Endothelial cell of umbilical vein (primary cell): ENCODE measurements at regions not wholly inside any gene's neighbourhood (a gene's known extent, or its start where the extent isn't known, plus 50 kb on each side); places are given as distances from the start of the nearest gene placed in this dataset.

Experiments
- BruUV-seq: library from RNA; stranded (reverse); fragments of 400-500 nt; replicated peaks from 2 replicates; lab custom pipeline; 2021; lab: Mats Ljungman, UMichigan
- CTCF ChIA-PET: fragments of 300-600, 350-600 bp; sonication (Branson Sonifier 250); formaldehyde crosslinking; loops from one replicate; lab custom pipeline; 2021; ENCODE audit warnings: antibody characterized with exemption, inconsistent platforms; lab: Charles Lee
- POLR2A ChIA-PET: fragments of 300-600, 350-600 bp; sonication (Branson Sonifier 250); formaldehyde crosslinking; loops from one replicate; lab custom pipeline; 2021; ENCODE audit warnings: antibody characterized with exemption, inconsistent platforms; lab: Charles Lee
- DNase-seq: peaks from one replicate; pipeline ENCODE4 v3.0.0-alpha.2; 2011; ENCODE audit warnings: low read depth, low spot score
- FAIRE-seq: peaks from 2 replicates; lab custom pipeline; 2011; peaks lifted over from hg19 to GRCh38; lab: Jason Lieb, UNC
- H2AFZ ChIP-seq: 2 replicates; pipeline ENCODE4 v1.6.0; 2012; ENCODE audit warnings: low read depth, low read length, control low read depth, inconsistent platforms
- H3K27ac ChIP-seq: 2 replicates; pipeline ENCODE4 v1.5.1; 2011; ENCODE audit warnings: low read depth, mild to moderate bottlenecking, control low read depth, low read length, moderate library complexity; ENCODE audit not compliant: insufficient read depth
- H3K27me3 ChIP-seq, 2 experiments: 2 replicates each; pipeline versions ENCODE4 v1.6.0 to v1.6.1; 2011; ENCODE audit warnings: low read length in 2 of 2, mixed read lengths in 1 of 2; ENCODE audit not compliant: control insufficient read depth in 2 of 2, insufficient read depth in 2 of 2
- H3K36me3 ChIP-seq, 2 experiments: 2 replicates in 1 of 2; 3 replicates in 1 of 2; pipeline ENCODE4 v1.5.1; 2011; ENCODE audit warnings: low read length in 2 of 2, mild to moderate bottlenecking in 1 of 2, moderate library complexity in 1 of 2; ENCODE audit not compliant: control insufficient read depth in 2 of 2, insufficient read depth in 2 of 2; ENCODE audit errors: extremely low read depth in 1 of 2
- H3K4me1 ChIP-seq: 3 replicates; pipeline ENCODE4 v1.5.1; 2011; ENCODE audit warnings: mild to moderate bottlenecking, low read length; ENCODE audit not compliant: control insufficient read depth, insufficient read depth; ENCODE audit errors: extremely low read depth
- H3K4me2 ChIP-seq: 2 replicates; pipeline ENCODE4 v1.6.1; 2011; ENCODE audit warnings: low read length, control low read depth, mixed read lengths; ENCODE audit not compliant: insufficient read depth
- H3K4me3 ChIP-seq, 3 experiments: fragments of 200-600 bp in 1 of 3; sonication (generic), shearing (Covaris generic) in 1 of 3; replicated peaks in 1 of 3; 2 replicates each; pipeline ENCODE4 v1.5.1; 2011 to 2016; ENCODE audit warnings: control low read depth in 3 of 3, low read length in 3 of 3, mild to moderate bottlenecking in 2 of 3, inconsistent platforms in 1 of 3, low read depth in 1 of 3, moderate library complexity in 1 of 3; ENCODE audit not compliant: insufficient read depth in 1 of 3
- H3K79me2 ChIP-seq: 2 replicates; pipeline ENCODE4 v1.6.0; 2012; ENCODE audit warnings: low read length, inconsistent platforms; ENCODE audit not compliant: control insufficient read depth, insufficient read depth
- H3K9ac ChIP-seq: replicated peaks from 2 replicates; pipeline ENCODE3; 2011; ENCODE audit warnings: low read length, control low read depth; ENCODE audit not compliant: insufficient read depth; ENCODE audit errors: extremely low read depth
- H3K9me1 ChIP-seq: replicated peaks from 3 replicates; pipeline ENCODE4 v1.6.0; 2011; ENCODE audit warnings: mild to moderate bottlenecking, low read length; ENCODE audit not compliant: control insufficient read depth, insufficient read depth; ENCODE audit errors: extremely low read depth
- H3K9me3 ChIP-seq: replicated peaks from 2 replicates; pipeline ENCODE4 v1.5.1; 2012; ENCODE audit warnings: low read length, inconsistent platforms; ENCODE audit not compliant: control insufficient read depth, insufficient read depth
- H4K20me1 ChIP-seq: replicated peaks from 2 replicates; pipeline ENCODE3; 2011; ENCODE audit warnings: mild to moderate bottlenecking, low read length; ENCODE audit not compliant: control insufficient read depth, insufficient read depth; ENCODE audit errors: extremely low read depth
- CTCF ChIP-seq, 2 donors: IDR thresholded peaks; 1 replicate in 1 of 2; 2 replicates in 1 of 2; pipeline ENCODE4 v1.5.1; 2011; ENCODE audit warnings: low read length in 2 of 2, mild to moderate bottlenecking in 2 of 2, moderate library complexity in 2 of 2, control low read depth in 1 of 2, inconsistent platforms in 1 of 2, low read depth in 1 of 2; ENCODE audit not compliant: insufficient read depth in 1 of 2; ENCODE audit errors: extremely low read depth in 1 of 2
- EZH2 ChIP-seq: IDR thresholded peaks from 2 replicates; pipeline ENCODE4 v1.6.1; 2012; ENCODE audit warnings: borderline replicate concordance, low read depth, mild to moderate bottlenecking, moderate library complexity, low read length, inconsistent platforms; ENCODE audit not compliant: severe bottlenecking
- FOS ChIP-seq: IDR thresholded peaks from 2 replicates; pipeline ENCODE4 v1.6.1; 2011; ENCODE audit warnings: mild to moderate bottlenecking, low read length, moderate library complexity, borderline replicate concordance; ENCODE audit not compliant: insufficient read depth
- GATA2 ChIP-seq: IDR thresholded peaks from 2 replicates; pipeline ENCODE4 v1.7.0; 2011; ENCODE audit warnings: low read depth, mild to moderate bottlenecking, moderate library complexity, mixed read lengths, low read length; ENCODE audit not compliant: insufficient read length, insufficient read depth
- JUN ChIP-seq: IDR thresholded peaks from 2 replicates; pipeline ENCODE4 v1.6.1; 2011; ENCODE audit warnings: borderline replicate concordance, low read depth; ENCODE audit not compliant: insufficient read length, insufficient read depth
- MAX ChIP-seq: IDR thresholded peaks from 2 replicates; pipeline ENCODE4 v1.6.1; 2011; ENCODE audit not compliant: insufficient read depth, insufficient read length
- MYC ChIP-seq: IDR thresholded peaks from one replicate; pipeline ENCODE4 v1.6.1; 2011; ENCODE audit warnings: mild to moderate bottlenecking, low read depth, low read length
- POLR2A ChIP-seq: IDR thresholded peaks from 2 replicates; pipeline ENCODE4 v1.6.1; 2012; ENCODE audit warnings: low read depth, mild to moderate bottlenecking, control low read depth, low read length
- POLR2AphosphoS5 ChIP-seq: IDR thresholded peaks from 2 replicates; pipeline ENCODE4 v1.6.1; 2012; ENCODE audit warnings: low read depth, mild to moderate bottlenecking, control low read depth, low read length, moderate library complexity; ENCODE audit not compliant: insufficient read depth
- dilution Hi-C: fragments of 300-500 bp; cut with MboI; formaldehyde crosslinking; loops from one replicate; pipeline ENCODE4 v1.15.0; 2019; ENCODE audit warnings: low sequenced_read_pairs; ENCODE audit not compliant: extremely low pct_ligation_motif_present
- intact Hi-C: fragments of 100-400 bp; cut with micrococcal nuclease; formaldehyde crosslinking; loops from one replicate; pipeline ENCODE4 v1.10.0; 2022

- no peak overlapping the region for H2AFZ ChIP-seq
- dilution Hi-C loops (no loop called here), intact Hi-C loops (no loop called here)
- DNase-seq (no peak), FAIRE-seq (no peak)
- no peak overlapping the region for H3K9ac ChIP-seq
- TF ChIP-seq GATA2 (no peak), POLR2A (no peak), EZH2 (no peak), MYC (no peak), POLR2AphosphoS5 (no peak), MAX (no peak), CTCF (IDR thresholded peaks at IDR 0.05; ENCODE audit: extremely low read depth in 1 of 2, insufficient read depth in 1 of 2, low read depth in 1 of 2, low read length in 2 of 2) (no peak), JUN (no peak), FOS (no peak)
- H3K79me2 ChIP-seq, result no peaks in the 10 kb centered on the region
- no peaks in the 10 kb centered on the region for H3K9me1 ChIP-seq
- H3K36me3 ChIP-seq, result no peaks in the 10 kb centered on the region
- no peaks in the 10 kb centered on the region for H3K9me3 ChIP-seq
- CTCF ChIA-PET, result interaction anchor here (0.5 to 1.7 kb wide), 3 partner anchors 19 to 41 kb away, joined by 3 to 5 read pairs (median 4); no protein-coding TSS in a partner anchor
- no peaks in the 10 kb centered on the region for H3K27me3 ChIP-seq
- H3K4me2 ChIP-seq, result no peak overlapping the region
- H3K4me3 ChIP-seq, result no peak overlapping the region
- POLR2A ChIA-PET, result interaction anchor here (1.1 kb wide), 1 partner anchor 8 kb away, joined by 3 read pairs; no protein-coding TSS in a partner anchor
- H3K27ac ChIP-seq, result no peak overlapping the region
- no TSS peak for BruUV-seq
- no peaks in the 10 kb centered on the region for H4K20me1 ChIP-seq
- peaks cover 11% of the 10 kb centered on the region for H3K4me1 ChIP-seq
Observed at GRCh38 chr10:31751738-31752080, 176.9 kb downstream of the ARHGAP12 start.
